OCI-LY1 (cell line): ENCODE measurements at regions not wholly inside any gene's neighbourhood (a gene's known extent, or its start where the extent isn't known, plus 50 kb on each side); places are given as distances from the start of the nearest gene placed in this dataset.

Experiments used
- H2AFZ ChIP-seq: fragments of 200-600 bp; sonication (generic), shearing (Covaris generic); 2 replicates; pipeline ENCODE4 v1.6.0; 2014; ENCODE audit warnings: antibody characterized with exemption, mild to moderate bottlenecking, low read length
- H3F3A ChIP-seq: fragments of 200-600 bp; sonication (generic), shearing (Covaris generic); 2 replicates; pipeline ENCODE4 v1.6.0; 2014; ENCODE audit warnings: mild to moderate bottlenecking, antibody characterized with exemption, low read length, moderate library complexity; ENCODE audit not compliant: insufficient read depth
- H3K27ac ChIP-seq: fragments of 200-600 bp; sonication (generic); 2 replicates; pipeline ENCODE4 v1.5.1; 2014; ENCODE audit warnings: low read length, mixed run types, mild to moderate bottlenecking, low read depth; ENCODE audit not compliant: poor library complexity, severe bottlenecking
- H3K27me3 ChIP-seq: fragments of 200-600 bp; sonication (generic); 2 replicates; pipeline ENCODE4 v1.6.0; 2014; ENCODE audit warnings: antibody characterized with exemption, mild to moderate bottlenecking, low read length, moderate library complexity; ENCODE audit not compliant: insufficient read depth
- H3K36me3 ChIP-seq: fragments of 200-600 bp; sonication (generic); 2 replicates; pipeline ENCODE4 v1.6.1; 2014; ENCODE audit warnings: mild to moderate bottlenecking, antibody characterized with exemption, low read length, moderate library complexity, mixed read lengths; ENCODE audit not compliant: insufficient read depth
- H3K4me1 ChIP-seq: fragments of 200-600 bp; sonication (generic); 2 replicates; pipeline ENCODE4 v1.5.1; 2014; ENCODE audit warnings: mild to moderate bottlenecking, low read length, moderate library complexity; ENCODE audit not compliant: insufficient read depth, severe bottlenecking
- H3K4me2 ChIP-seq: fragments of 200-600 bp; sonication (generic), shearing (Covaris generic); 2 replicates; pipeline ENCODE4 v1.6.1; 2014; ENCODE audit warnings: low read length
- H3K4me3 ChIP-seq: fragments of 200-600 bp; sonication (generic); 2 replicates; pipeline ENCODE4 v1.5.1; 2014; ENCODE audit warnings: low read length, low read depth, mild to moderate bottlenecking, mixed read lengths; ENCODE audit not compliant: poor library complexity, severe bottlenecking
- H3K79me2 ChIP-seq: fragments of 200-600 bp; shearing (Covaris generic); 2 replicates; pipeline ENCODE4 v1.6.1; 2016; ENCODE audit warnings: mixed run types, low read length, mixed read lengths; ENCODE audit not compliant: insufficient read depth
- H3K9ac ChIP-seq: fragments of 200-600 bp; sonication (generic), shearing (Covaris generic); 2 replicates; pipeline ENCODE4 v1.6.1; 2014; ENCODE audit warnings: mild to moderate bottlenecking, low read length, mixed read lengths
- H3K9me2 ChIP-seq: fragments of 200-600 bp; sonication (generic), shearing (Covaris generic); 2 replicates; pipeline ENCODE4 v1.6.1; 2014; ENCODE audit warnings: low read depth, mild to moderate bottlenecking, low read length, mixed read lengths
- H3K9me3 ChIP-seq: fragments of 200-600 bp; shearing (Covaris generic); 2 replicates; pipeline ENCODE4 v1.6.1; 2014; ENCODE audit warnings: low read length, mixed read lengths
- H4K20me1 ChIP-seq: fragments of 200-600 bp; sonication (generic), shearing (Covaris generic); 2 replicates; pipeline ENCODE4 v1.6.0; 2016; ENCODE audit warnings: mild to moderate bottlenecking, low read length; ENCODE audit not compliant: insufficient read depth
- CTCF ChIP-seq: fragments of 200-600 bp; sonication (generic), shearing (Covaris generic); IDR thresholded peaks from 2 replicates; pipeline ENCODE4 v1.5.1; 2017; ENCODE audit warnings: mild to moderate bottlenecking, antibody characterized with exemption, low read length, moderate library complexity, mixed read lengths
- EZH2 ChIP-seq: fragments of 200-600 bp; sonication (generic), shearing (Covaris generic); IDR thresholded peaks from 2 replicates; pipeline ENCODE4 v1.8.0; 2017; ENCODE audit warnings: borderline replicate concordance, mixed run types, mild to moderate bottlenecking, antibody characterized with exemption, low read length, moderate library complexity, mixed read lengths

GRCh38 chr11:90309693-90310092 is 86.8 kb upstream of the CHORDC1 start:
- H3K79me2 ChIP-seq: no peaks in the 10 kb centered on the region
- no peaks in the 10 kb centered on the region for H4K20me1 ChIP-seq
- H2AFZ ChIP-seq: no peak overlapping the region
- TF ChIP-seq CTCF (no peak), EZH2 (no peak)
- no peak overlapping the region for H3K4me3 ChIP-seq
- H3K27ac ChIP-seq: no peak overlapping the region
- H3K4me1 ChIP-seq: no peaks in the 10 kb centered on the region
- H3K9me3 ChIP-seq: no peaks in the 10 kb centered on the region
- H3K36me3 ChIP-seq: no peaks in the 10 kb centered on the region
- H3K4me2 ChIP-seq: no peak overlapping the region
- H3F3A ChIP-seq: no peaks in the 10 kb centered on the region
- no peaks in the 10 kb centered on the region for H3K9me2 ChIP-seq
- H3K9ac ChIP-seq: no peak overlapping the region
- H3K27me3 ChIP-seq: 0 out of 2 replicates have a peak, but pooled peaks cover 2% of the 10 kb centered on the region

GRCh38 chr11:90294526-90294925 is 71.7 kb upstream of the CHORDC1 start:
- no peaks in the 10 kb centered on the region for H3K36me3 ChIP-seq
- H3K9me2 ChIP-seq: no peaks in the 10 kb centered on the region
- no peaks in the 10 kb centered on the region for H3K27me3 ChIP-seq
- TF ChIP-seq EZH2 (no peak), CTCF (no peak)
- no peaks in the 10 kb centered on the region for H3K9me3 ChIP-seq
- no peak overlapping the region for H3K9ac ChIP-seq
- H3K4me3 ChIP-seq: no peak overlapping the region
- H3K27ac ChIP-seq: no peak overlapping the region
- H3F3A ChIP-seq: no peaks in the 10 kb centered on the region
- no peak overlapping the region for H2AFZ ChIP-seq
- H3K4me2 ChIP-seq: no peak overlapping the region
- no peaks in the 10 kb centered on the region for H4K20me1 ChIP-seq
- no peaks in the 10 kb centered on the region for H3K79me2 ChIP-seq
- H3K4me1 ChIP-seq: no peaks in the 10 kb centered on the region

- no peak overlapping the region for H3K9ac ChIP-seq
- H3K27me3 ChIP-seq: no peaks in the 10 kb centered on the region
- no peaks in the 10 kb centered on the region for H3K9me3 ChIP-seq
- H3F3A ChIP-seq: no peaks in the 10 kb centered on the region
- H3K9me2 ChIP-seq: no peaks in the 10 kb centered on the region
- no peak overlapping the region for H3K27ac ChIP-seq
- no peak overlapping the region for H3K4me2 ChIP-seq
- H3K36me3 ChIP-seq: no peaks in the 10 kb centered on the region
- no peaks in the 10 kb centered on the region for H3K79me2 ChIP-seq
- no peak overlapping the region for H2AFZ ChIP-seq
- no peaks in the 10 kb centered on the region for H3K4me1 ChIP-seq
- no peak for TF ChIP-seq CTCF
- TF ChIP-seq EZH2: no peak
- no peak overlapping the region for H3K4me3 ChIP-seq
- H4K20me1 ChIP-seq: no peaks in the 10 kb centered on the region
Observed at GRCh38 chr11:90294091-90294490, 71.2 kb upstream of the CHORDC1 start.
